ENCODE measurements at regions not wholly inside any gene's neighbourhood (a gene's known extent, or its start where the extent isn't known, plus 50 kb on each side); places are given as distances from the start of the nearest gene placed in this dataset.

DNA sequence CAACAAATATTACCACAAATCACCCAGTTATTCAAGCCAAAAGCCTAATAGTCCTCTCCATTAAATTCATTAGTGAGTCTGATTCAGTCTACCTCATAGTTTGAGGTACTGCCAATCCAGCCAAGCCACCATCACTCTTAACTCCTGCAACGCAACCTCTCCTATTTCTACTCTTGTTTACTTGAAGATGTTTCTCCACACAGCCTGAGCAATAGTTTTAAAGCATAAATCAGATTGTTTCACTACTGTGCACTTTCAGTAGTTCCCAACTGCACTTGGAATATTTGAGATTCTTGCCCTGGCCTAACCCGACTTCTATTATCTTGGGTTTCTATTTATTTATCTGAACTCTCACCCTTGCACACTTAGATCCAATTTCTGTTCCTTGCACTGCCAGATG lies 85.5 kb downstream of the YIPF5 start:
- Histone ChIP-seq H3K27ac (no peak overlapping the region), H3K27me3 (no peaks in the 10 kb centered on the region), H3K9me3 (ENCODE audit: low read depth) (no peaks in the 10 kb centered on the region), H3K36me3 (no peaks in the 10 kb centered on the region), H3K4me1 (ENCODE audit: low read depth) (no peaks in the 10 kb centered on the region), H3K4me3 (no peak overlapping the region)
- DNase-seq (ENCODE audit: low read depth in 1 of 2, low spot score in 1 of 2): no peak
- TF ChIP-seq, protein P1, sequence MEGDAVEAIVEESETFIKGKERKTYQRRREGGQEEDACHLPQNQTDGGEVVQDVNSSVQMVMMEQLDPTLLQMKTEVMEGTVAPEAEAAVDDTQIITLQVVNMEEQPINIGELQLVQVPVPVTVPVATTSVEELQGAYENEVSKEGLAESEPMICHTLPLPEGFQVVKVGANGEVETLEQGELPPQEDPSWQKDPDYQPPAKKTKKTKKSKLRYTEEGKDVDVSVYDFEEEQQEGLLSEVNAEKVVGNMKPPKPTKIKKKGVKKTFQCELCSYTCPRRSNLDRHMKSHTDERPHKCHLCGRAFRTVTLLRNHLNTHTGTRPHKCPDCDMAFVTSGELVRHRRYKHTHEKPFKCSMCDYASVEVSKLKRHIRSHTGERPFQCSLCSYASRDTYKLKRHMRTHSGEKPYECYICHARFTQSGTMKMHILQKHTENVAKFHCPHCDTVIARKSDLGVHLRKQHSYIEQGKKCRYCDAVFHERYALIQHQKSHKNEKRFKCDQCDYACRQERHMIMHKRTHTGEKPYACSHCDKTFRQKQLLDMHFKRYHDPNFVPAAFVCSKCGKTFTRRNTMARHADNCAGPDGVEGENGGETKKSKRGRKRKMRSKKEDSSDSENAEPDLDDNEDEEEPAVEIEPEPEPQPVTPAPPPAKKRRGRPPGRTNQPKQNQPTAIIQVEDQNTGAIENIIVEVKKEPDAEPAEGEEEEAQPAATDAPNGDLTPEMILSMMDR (IDR thresholded peaks at IDR 0.05; ENCODE audit: low read depth, low read length): no peak

DNA sequence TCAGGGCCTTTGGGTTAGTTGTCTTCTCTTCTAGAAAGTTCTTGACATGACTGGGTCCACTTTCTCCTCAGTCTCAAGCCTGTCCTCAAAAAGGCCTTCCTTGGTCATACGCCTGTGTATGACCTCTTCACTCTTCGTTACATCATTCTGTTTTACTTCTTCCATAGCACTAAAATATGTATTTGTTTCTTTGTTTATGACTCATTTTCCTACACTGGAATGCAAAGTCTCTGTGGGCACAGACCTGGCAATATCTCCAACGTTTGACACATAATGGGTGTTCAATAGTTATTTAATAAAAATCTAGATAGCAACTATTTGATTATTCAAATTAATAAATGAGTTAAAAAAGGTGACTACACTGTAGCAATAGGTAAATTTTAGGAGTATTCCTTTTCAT lies 85.1 kb downstream of the YIPF5 start:
- Histone ChIP-seq H3K36me3 (no peaks in the 10 kb centered on the region), H3K27me3 (no peaks in the 10 kb centered on the region), H3K4me3 (no peak overlapping the region), H3K9me3 (ENCODE audit: low read depth) (no peaks in the 10 kb centered on the region), H3K27ac (no peak overlapping the region), H3K4me1 (ENCODE audit: low read depth) (no peaks in the 10 kb centered on the region)
- TF ChIP-seq, protein P1 (IDR thresholded peaks at IDR 0.05; ENCODE audit: low read depth, low read length): no peak
- no peak for DNase-seq (ENCODE audit: low read depth in 1 of 2, low spot score in 1 of 2)

DNA sequence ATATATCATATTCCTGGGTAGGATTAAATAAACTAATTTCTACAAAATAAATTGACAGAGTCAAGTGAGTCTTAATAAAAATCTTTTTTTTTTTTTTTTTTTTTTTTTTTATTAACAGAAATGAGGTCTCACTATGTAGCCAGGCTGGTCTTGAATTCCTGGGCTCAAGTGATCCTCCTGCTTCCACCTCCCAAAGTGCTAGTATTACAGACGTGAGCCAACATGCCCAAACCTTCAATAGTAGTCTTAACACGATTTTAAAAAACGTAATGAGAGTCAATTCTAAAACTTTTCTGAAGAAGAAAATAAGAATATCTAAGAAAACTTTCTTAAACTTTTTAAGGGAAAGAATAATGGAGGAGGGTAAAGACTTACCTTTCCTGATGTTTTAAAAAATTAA lies 84.2 kb downstream of the YIPF5 start:
- no peaks in the 10 kb centered on the region for H3K9me3 ChIP-seq (ENCODE audit: low read depth)
- no peaks in the 10 kb centered on the region for H3K36me3 ChIP-seq

DNA sequence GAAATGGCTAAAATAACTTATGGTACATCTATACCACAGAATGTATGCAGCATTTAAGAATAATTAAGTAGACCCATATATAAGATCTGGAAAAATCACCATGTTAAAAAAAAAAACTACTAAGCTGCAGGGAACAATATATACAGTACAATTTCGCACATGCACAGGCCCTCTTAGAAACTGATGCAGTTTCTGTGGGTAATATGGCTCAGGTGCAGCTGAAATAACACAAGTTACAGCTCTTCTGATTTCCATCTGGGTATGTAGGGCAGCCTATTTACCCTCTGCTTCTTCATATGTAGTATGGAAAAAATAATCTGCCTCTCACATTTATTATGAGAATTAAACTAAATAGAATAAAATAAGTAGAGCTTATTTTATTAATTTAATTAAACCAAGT lies 82.9 kb downstream of the YIPF5 start:
- TF ChIP-seq, protein P1 (IDR thresholded peaks at IDR 0.05; ENCODE audit: low read depth, low read length): no peak
- Histone ChIP-seq H3K27ac (no peak overlapping the region), H3K9me3 (ENCODE audit: low read depth) (no peaks in the 10 kb centered on the region), H3K27me3 (no peaks in the 10 kb centered on the region), H3K4me3 (no peak overlapping the region), H3K4me1 (ENCODE audit: low read depth) (no peaks in the 10 kb centered on the region), H3K36me3 (no peaks in the 10 kb centered on the region)
- no peak for DNase-seq (ENCODE audit: low read depth in 1 of 2, low spot score in 1 of 2)

More for the DNA sequence above, 84.2 kb downstream of the YIPF5 start:
- Histone ChIP-seq H3K27ac (no peak overlapping the region), H3K27me3 (no peaks in the 10 kb centered on the region), H3K4me1 (ENCODE audit: low read depth) (no peaks in the 10 kb centered on the region), H3K4me3 (no peak overlapping the region)
- no peak for DNase-seq (ENCODE audit: low read depth in 1 of 2, low spot score in 1 of 2)
- TF ChIP-seq, protein P1 (IDR thresholded peaks at IDR 0.05; ENCODE audit: low read depth, low read length): no peak

DNA sequence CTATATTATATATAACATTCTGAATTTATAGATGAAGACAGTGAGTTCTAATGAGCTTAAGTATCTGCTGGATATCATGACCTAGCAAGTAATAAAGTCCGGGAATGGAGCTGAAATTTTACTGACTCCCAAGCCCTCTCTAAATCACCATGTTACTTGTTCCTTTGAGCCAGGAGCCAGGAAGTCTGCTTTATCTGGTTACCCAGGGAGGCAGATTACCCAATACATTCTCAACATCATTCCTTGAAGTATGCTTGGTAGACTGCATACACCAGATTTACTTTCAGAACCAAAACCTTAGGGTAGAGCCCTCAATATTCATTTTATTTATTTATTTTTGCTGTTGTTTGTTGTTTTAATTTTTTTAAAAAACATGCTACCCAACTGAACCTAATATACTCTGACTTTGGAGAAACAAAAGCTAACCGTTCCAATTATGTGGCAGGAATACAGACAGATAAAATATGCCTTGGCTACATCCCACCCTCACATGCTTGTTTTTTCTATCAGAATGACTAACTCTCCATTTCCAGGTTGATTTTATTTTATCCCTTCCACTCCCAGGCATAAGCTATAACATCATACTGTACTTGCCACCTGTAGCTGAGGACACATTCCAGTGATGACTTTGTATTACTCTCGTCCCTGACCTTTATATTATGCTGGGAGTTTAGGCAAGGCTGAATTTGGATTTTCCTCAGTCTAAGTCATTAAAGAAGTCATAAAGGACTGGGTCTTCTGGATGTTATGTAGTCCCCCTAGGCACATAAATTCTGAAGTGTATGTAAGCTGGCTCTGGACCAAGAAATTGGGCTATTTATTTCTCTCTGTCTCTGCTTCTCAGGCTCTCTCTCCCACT lies 82.0 kb downstream of the YIPF5 start:
- DNase-seq (ENCODE audit: low read depth in 1 of 2, low spot score in 1 of 2): peak in 1 of 2 donors; percentile 76
- H3K36me3 ChIP-seq: no peaks in the 10 kb centered on the region
- no peaks in the 10 kb centered on the region for H3K4me1 ChIP-seq (ENCODE audit: low read depth)
- TF ChIP-seq, protein P1 (IDR thresholded peaks at IDR 0.05; ENCODE audit: low read depth, low read length): no peak
- no peak overlapping the region for H3K27ac ChIP-seq
- no peaks in the 10 kb centered on the region for H3K27me3 ChIP-seq
- no peaks in the 10 kb centered on the region for H3K9me3 ChIP-seq (ENCODE audit: low read depth)
- H3K4me3 ChIP-seq: no peak overlapping the region

Measured in cardiac muscle cell (in vitro differentiated cells and primary cell).